OCI-M1 (cell line): ENCODE measurements at regions not wholly inside any gene's neighbourhood (a gene's known extent, or its start where the extent isn't known, plus 50 kb on each side); places are given as distances from the start of the nearest gene placed in this dataset.
A peak's percentile ranks its signal among the peaks of the same experiment; 100 is the strongest.

ENCODE experiments used
- DNase-seq: peaks from one replicate; lab custom pipeline; 2025; lab: John Stamatoyannopoulos, UW

DNA sequence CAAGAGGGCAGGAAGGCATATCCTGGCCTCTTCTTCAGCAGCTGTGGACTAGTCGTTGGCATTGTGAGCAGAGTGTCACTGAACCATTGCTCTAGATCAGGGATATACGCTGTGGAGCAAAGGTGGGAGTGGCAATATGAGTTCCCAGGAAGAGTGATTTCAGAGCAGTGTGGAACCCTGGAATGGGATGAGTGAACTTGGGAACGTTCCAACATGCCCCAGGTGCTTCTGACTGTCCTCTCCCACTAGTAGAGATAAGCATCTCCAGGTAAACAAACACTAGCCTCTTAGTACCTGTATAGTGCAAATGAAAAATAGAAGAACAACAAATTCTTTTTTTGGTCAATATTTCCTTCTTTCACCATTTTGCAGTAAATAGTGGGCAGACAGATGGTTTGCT lies 123.6 kb upstream of the VEPH1 start:
- no peak for DNase-seq

DNA sequence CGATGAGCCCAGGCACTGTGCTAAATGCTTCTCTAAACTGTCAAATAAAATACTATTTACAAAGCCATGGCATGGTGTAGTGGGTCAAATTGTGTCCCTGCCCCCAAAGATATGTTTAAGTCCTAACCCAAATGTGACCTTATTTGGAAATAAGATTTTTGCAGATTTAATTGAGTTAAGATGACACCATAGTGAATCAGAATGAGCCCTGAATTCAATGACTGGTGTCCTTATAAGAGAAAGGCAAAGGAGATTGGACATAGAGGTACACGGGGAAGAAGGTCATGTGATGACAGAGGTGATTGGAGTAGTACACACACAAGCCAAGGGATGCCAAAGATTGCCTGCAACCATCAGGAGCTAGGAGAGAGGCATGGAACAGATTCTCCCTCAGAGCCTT lies 121.6 kb upstream of the VEPH1 start:
- no peak for DNase-seq

DNA sequence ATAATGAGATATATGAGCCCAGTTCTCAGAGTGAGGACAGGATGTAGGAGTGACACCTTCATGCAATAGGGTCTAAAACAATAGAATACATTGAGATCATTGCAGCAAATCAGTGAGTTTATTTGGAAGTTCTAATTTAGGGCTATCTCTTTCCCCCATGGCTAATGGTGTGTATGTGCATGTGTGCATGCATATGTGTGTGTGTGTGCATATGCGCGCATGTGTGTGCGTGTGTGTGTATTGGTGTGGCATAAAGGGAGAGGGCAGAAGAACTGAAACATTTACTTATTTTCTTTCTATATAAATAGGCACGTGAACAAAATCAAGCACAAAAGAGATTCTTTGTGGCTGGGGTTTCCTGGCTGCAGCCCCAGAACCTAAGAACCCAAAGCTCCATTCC lies 115.7 kb upstream of the VEPH1 start:
- DNase-seq, result no peak

- DNase-seq, result peak; percentile 72
Measured at GRCh38 chr3:157618075-157618760, 115.0 kb upstream of the VEPH1 start.

GRCh38 chr3:157614896-157615295 lies 111.7 kb upstream of the VEPH1 start:
- no peak for DNase-seq

- DNase-seq, result no peak
Measured at GRCh38 chr3:157611536-157612076, 108.4 kb upstream of the VEPH1 start.

DNA sequence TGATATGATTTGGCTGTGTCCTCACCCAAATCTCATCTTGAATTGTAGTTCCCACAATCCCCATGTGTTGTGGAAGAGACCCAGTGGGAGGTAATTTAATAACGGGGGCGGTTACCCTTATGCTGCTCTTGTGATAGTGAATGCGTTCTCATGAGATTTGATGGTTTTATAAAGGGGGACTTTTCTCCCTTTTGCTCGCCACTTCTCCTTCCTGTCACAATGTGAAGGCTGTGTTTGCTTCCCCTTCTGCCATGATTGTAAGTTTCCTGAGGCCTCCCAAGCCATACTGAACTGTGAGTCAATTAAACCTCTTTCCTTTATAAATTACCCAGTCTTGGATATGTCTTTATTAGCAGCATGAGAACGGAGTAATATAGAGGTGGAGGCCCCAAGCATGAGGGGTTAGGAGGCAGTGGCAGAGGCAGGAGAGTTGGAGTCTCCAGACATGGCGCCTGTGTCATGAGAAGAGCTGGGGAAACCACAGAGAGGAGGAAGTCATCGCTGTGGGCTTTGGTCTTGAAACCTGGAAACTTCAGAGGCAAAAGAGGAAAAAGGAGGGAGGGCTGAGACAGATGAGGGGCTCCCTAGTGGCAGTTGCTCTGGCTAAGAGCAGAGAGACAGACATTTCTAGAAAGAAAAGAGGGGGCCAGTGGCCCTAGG lies 107.8 kb upstream of the VEPH1 start:
- DNase-seq, result peak; percentile 15

- DNase-seq, result no peak
Measured at GRCh38 chr3:157607826-157608405, 104.7 kb upstream of the VEPH1 start.

- no peak for DNase-seq
Measured at GRCh38 chr3:157606852-157607197, 103.6 kb upstream of the VEPH1 start.

DNA sequence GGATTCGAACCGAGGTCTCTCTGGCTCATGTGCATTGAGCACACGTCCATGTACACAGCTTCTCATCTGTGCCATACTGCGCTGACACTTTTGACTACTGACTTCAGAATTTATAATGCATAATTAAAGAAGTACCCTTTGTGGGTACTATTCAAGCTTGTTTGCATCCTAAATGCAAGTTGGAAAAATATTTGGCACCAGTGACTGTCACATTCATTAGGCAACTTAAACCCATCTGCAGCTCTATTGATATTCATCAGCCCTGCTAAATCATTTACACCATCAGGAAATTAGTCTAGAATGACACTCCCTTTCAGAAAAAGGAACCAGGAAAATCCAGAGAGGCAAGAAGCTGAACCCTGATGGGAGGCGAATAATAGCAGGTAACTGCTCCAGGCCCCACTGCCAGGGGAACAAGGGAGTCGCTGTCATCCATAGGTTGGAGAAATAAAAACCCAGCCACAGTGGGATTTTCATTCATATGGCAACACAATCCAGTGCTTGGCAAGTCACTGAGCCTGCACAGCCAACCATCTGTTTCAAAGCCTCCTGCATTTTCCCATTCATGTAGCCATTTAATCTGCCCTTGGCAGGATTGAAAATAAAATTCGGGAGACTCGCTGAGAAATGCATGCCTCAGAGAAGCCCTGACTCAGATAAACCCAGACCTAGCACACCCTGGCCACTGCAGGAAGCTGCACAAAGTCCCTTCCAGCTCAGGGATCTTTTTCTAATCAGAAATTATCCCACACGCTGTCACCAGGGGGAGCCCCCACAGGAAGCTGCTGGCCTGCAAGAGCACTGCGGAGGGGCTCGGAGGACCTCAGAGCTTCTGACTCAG lies 103.0 kb upstream of the VEPH1 start:
- peak; percentile 57 for DNase-seq

- no peak for DNase-seq
Measured at GRCh38 chr3:157605356-157605755, 102.1 kb upstream of the VEPH1 start.

GRCh38 chr3:157602424-157602823 lies 99.2 kb upstream of the VEPH1 start:
- no peak for DNase-seq

- DNase-seq, result no peak
Measured at GRCh38 chr3:157595259-157595658, 92.0 kb upstream of the VEPH1 start.

DNA sequence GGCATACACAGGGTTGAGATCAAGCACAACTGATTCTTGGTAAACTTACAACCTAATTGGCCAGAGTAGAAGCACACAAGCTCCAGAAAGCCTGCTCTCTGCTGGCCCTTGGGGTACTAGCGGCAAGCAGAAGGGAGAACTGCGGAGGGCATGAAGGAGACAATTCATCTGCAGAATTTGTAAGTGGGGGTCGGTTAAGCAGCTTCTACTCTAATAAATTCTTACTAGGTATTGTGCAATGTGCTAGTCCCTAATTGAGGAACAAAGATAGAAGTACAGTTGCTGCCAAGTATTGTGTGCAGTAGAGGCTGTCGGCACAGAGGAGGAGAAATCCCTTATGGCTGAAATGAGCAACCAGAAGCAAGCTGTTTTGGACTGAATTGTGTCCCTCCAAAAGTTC lies 91.2 kb upstream of the VEPH1 start:
- peak; percentile 20 for DNase-seq

DNA sequence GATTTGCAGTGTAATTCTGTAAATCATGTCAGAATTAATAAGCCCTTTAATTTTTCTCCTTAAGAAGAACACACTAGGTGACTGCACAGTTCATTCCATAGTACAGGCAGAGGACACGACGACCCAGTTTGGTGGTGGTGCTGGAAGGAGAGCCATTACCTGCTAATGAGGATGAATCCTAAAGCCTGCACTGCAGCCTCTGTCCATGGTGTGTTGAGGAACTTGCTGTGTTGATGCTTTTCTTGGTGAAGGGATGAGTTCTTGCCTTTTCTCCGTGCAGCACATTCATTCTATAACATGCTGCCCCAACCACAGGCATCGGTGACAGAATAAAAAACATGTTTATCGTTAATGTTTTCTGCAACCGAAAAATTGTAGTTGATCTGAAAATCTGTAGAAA lies 89.6 kb upstream of the VEPH1 start:
- DNase-seq, result no peak

- no peak for DNase-seq
Measured at GRCh38 chr3:157590273-157590672, 87.1 kb upstream of the VEPH1 start.

DNA sequence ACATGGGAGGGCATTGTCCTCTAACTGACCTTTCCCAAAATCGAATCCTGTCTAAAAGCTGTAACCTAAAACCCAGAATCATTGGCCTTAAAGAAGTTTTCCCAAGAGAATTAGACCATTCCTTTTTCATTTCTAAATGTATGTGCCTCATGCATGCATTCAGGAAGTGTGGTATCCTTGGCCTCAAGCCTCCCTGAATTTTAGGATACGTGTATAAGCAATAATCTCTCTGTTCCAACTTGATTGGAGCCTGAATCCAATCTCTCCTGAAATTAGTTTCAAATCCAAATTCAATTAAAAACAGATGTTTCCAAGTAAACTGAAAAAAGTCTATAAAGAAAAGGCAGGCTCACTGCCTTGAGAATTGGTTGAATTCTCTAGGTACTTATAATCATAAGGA lies 86.0 kb upstream of the VEPH1 start:
- no peak for DNase-seq

DNA sequence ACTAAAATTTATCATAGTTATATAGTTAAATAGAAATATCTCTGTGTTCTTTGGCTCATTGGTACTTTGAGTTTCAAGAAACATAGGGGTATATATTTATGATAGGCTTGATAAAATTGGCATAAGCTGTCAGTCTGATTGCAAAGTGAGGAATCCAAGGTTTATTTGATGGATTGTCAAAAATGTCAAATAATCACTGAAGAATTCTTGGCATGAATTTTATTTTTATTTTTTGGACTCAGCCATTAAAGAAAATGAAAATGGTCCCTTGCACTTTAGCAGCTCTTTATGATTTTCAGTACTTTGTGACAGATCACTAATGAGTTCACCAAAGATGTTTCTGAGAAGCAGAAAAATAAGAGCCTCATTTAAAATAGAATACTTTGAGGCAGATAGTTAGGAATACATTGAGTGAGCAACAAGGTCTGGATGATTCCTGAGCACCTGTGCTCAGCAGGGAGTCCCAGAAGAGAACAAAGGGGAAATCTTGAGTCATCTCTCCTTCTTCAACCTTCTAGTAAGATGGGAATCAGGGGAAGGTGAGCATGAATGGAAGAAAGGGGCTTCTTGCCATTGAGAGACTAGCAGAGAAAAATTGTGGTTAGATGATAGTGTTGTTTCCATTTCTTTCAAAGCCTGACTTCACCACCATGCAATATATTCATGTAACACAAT lies 85.3 kb upstream of the VEPH1 start:
- no peak for DNase-seq

DNA sequence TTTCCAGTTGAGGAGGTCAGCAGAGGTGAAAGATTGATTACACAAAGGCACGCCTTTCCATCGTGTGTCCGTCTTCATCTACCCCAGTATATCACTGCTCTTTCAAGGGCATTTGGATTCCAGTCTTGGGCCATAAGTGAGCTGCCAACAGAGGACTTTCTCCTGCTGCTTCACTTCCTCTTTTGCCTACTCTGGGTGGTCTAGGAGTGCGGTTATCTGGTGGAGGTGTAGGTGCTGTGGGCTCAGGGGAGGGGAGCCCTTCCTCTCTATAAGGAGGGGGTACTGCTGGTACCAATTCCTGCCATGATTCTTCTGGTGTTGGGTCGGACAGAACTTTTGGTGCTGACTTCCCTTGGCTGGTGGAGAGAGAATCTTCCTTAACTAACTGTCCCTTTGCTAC lies 83.1 kb upstream of the VEPH1 start:
- DNase-seq, result peak; percentile 10

GRCh38 chr3:157585386-157585785 lies 82.2 kb upstream of the VEPH1 start:
- no peak for DNase-seq

- DNase-seq, result no peak
Measured at GRCh38 chr3:157582637-157582973, 79.4 kb upstream of the VEPH1 start.
